IPS DF 6.9 (cell line): ENCODE measurements at regions not wholly inside any gene's neighbourhood (a gene's known extent, or its start where the extent isn't known, plus 50 kb on each side); places are given as distances from the start of the nearest gene placed in this dataset.

Experiments
- DNase-seq: peaks from one replicate; pipeline ENCODE4 v3.0.0-alpha.2; 2013; ENCODE audit warnings: low read depth, low spot score
- H3K27ac ChIP-seq: one replicate; pipeline ENCODE4 v1.5.1; 2013; ENCODE audit warnings: low read length, control low read depth
- H3K27me3 ChIP-seq: 2 replicates; pipeline ENCODE4 v1.6.1; 2013; ENCODE audit warnings: mild to moderate bottlenecking, low read length; ENCODE audit not compliant: control insufficient read depth, insufficient read depth
- H3K36me3 ChIP-seq: 2 replicates; pipeline ENCODE4 v1.6.1; 2013; ENCODE audit warnings: low read length; ENCODE audit not compliant: control insufficient read depth, insufficient read depth
- H3K4me1 ChIP-seq: 2 replicates; pipeline ENCODE4 v1.6.1; 2013; ENCODE audit warnings: low read length; ENCODE audit not compliant: control insufficient read depth, insufficient read depth
- H3K4me3 ChIP-seq: 2 replicates; pipeline ENCODE4 v1.5.1; 2013; ENCODE audit warnings: mild to moderate bottlenecking, low read length
- H3K9me3 ChIP-seq: 2 replicates; pipeline ENCODE4 v1.6.1; 2013; ENCODE audit warnings: low read length, inconsistent platforms; ENCODE audit not compliant: control insufficient read depth, insufficient read depth
- WGBS: extraction: QIAGEN DNeasy Blood & Tissue Kit; methylation state at CpG from one replicate; pipeline ENCODE4 v1.1.7; 2013; ENCODE audit warnings: mixed read lengths, missing lambda C conversion rate; ENCODE audit not compliant: insufficient read length, insufficient coverage; 5-methylcytosine and 5-hydroxymethylcytosine counted together

DNA sequence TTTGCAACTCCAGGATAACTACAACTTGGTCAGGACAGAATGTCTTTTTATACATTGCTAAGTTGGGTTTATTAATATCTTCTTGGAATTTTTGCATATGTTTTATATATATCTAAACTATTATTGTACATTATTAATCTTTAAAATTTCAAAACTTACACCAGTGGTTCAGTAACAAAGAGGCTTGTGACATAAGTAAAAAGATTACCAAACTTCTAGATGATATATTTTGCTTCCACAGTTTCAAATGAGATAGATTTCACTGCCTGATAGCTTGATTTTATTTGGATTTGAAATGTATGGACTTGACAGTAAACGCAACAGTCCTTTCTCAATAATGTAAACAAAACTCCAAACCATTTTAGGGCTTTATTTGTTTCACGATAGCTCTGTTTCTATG, 701.2 kb upstream of the IGFBP3 start:
- no peak overlapping the region for H3K4me3 ChIP-seq
- WGBS: no CpG with 5 or more reads among the region's 2 CpGs
- no peaks in the 10 kb centered on the region for H3K27me3 ChIP-seq
- H3K4me1 ChIP-seq: no peaks in the 10 kb centered on the region
- no peak overlapping the region for H3K27ac ChIP-seq
- DNase-seq: no peak
- no peaks in the 10 kb centered on the region for H3K36me3 ChIP-seq
- H3K9me3 ChIP-seq: no peaks in the 10 kb centered on the region

DNA sequence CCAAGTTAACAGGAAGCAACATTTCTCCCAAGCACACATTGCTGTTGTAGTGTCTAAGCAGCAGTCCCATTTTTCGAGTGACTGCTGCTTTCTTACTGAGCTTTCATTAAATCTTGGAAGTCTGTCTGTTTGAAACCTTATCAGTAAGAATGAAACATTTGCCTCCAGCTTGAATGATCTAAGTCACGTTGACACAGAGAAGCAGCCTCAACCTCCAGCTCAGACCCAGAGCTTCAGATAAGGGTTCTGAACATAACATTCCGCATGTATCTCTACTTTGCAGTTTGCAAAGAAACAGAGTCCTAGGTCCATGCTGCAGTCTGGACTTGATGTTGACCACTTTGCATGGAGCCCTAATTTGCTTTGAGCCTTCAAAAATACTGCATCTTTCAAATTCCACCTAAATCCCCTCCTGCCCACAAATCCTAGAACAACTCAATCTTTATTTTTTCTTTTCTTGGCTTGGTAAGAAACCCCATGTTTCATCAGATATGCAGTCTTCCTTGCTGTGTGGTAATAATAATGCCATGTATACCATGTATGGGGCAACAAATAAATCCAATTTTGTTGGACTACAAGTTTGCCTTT, 698.7 kb upstream of the IGFBP3 start:
- WGBS: no CpG with 5 or more reads among the region's 3 CpGs
- no peak for DNase-seq
- H3K9me3 ChIP-seq: no peaks in the 10 kb centered on the region
- H3K4me1 ChIP-seq: no peaks in the 10 kb centered on the region
- H3K36me3 ChIP-seq: no peaks in the 10 kb centered on the region
- H3K27ac ChIP-seq: no peak overlapping the region
- no peaks in the 10 kb centered on the region for H3K27me3 ChIP-seq
- no peak overlapping the region for H3K4me3 ChIP-seq

DNA sequence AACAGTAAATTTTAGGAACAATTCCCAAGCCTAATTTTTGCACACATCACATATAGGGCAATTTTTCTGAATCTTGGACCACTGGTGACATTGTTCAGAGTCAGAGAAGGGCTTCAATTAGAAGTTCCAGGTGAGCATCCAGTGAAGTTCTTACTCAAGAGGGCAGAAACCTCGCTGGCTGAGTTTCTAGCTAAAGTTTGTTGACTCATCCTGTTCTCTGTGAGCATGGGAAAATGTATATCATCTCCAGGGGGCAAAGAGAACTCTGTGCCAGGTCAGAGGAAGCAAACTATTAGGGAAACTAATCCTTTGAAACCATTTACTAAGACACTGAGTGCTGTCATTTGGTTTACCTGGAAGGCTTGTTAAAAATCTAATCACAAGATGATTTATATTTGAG, 695.6 kb upstream of the IGFBP3 start:
- no CpG with 5 or more reads among the region's 1 CpG for WGBS
- DNase-seq: no peak
- H3K9me3 ChIP-seq: no peaks in the 10 kb centered on the region

DNA sequence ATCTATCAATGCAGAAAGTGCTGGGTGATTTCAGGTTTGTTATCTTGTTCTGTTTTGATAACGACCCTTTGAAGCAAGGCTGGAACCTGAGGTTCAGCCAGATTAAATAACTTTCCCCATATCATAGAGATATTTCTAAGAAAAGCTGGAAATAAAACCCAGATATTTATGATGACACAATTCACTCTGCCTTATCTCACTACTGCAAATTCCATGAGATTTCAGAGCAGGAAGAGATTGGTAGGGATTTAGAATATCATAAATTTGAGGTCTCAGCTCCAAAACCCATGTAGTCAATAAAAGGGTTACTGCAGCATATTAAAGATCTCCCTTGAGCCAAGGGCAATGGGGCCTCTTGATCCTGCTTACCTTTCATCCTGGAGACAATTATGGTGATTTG, 692.5 kb upstream of the IGFBP3 start:
- no peaks in the 10 kb centered on the region for H3K27me3 ChIP-seq
- no peaks in the 10 kb centered on the region for H3K36me3 ChIP-seq
- H3K27ac ChIP-seq: no peak overlapping the region
- no peaks in the 10 kb centered on the region for H3K9me3 ChIP-seq
- WGBS: no CpG with 5 or more reads among the region's 1 CpG
- no peak overlapping the region for H3K4me3 ChIP-seq
- H3K4me1 ChIP-seq: no peaks in the 10 kb centered on the region
- no peak for DNase-seq

More for the DNA sequence above, 695.6 kb upstream of the IGFBP3 start:
- no peaks in the 10 kb centered on the region for H3K27me3 ChIP-seq
- H3K4me1 ChIP-seq: no peaks in the 10 kb centered on the region
- no peaks in the 10 kb centered on the region for H3K36me3 ChIP-seq
- H3K4me3 ChIP-seq: no peak overlapping the region
- H3K27ac ChIP-seq: no peak overlapping the region

DNA sequence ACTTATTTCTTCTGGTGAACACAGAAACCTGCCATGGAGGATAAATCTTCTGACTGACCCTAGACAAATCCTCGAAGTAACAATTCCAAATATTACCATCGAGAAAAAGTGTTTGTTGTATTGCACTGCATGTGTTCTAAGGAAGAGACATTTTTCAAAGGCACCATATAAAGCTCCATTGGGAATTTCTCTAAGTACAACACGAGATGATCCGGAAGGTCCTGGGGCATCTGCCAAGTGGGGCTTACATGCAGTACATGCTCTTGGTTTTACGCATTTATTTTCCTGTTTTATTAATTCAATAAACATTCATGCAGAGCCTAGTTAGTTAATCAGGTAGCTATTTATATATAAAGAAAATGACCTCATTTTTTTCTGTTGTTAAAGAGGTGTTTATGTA, 692.0 kb upstream of the IGFBP3 start:
- DNase-seq: no peak
- no peak overlapping the region for H3K27ac ChIP-seq
- H3K36me3 ChIP-seq: no peaks in the 10 kb centered on the region
- no peaks in the 10 kb centered on the region for H3K4me1 ChIP-seq
- no peaks in the 10 kb centered on the region for H3K9me3 ChIP-seq
- H3K4me3 ChIP-seq: no peak overlapping the region
- H3K27me3 ChIP-seq: no peaks in the 10 kb centered on the region
- WGBS: no CpG with 5 or more reads among the region's 5 CpGs

DNA sequence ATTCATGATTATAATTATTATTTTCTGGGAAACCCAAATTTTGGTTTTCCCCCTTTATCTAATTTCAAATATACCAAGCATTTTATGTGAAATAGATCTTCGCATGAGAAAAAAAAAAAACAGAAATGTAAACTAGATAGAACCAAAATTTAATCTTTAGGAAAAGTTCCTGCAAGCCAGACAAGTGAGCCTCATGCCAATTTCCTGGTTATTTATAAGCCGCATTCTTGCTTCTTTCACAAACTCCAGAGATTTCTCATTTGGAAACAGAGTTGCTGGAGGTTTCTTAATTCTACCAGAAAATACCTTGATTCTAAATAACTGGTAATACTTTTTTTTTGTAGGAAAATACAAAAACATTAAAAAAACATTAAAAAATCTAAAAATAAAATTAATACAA, 690.4 kb upstream of the IGFBP3 start:
- H3K27ac ChIP-seq: no peak overlapping the region
- DNase-seq: no peak
- WGBS: no CpG with 5 or more reads among the region's 2 CpGs
- no peaks in the 10 kb centered on the region for H3K9me3 ChIP-seq
- no peaks in the 10 kb centered on the region for H3K4me1 ChIP-seq
- no peak overlapping the region for H3K4me3 ChIP-seq
- H3K27me3 ChIP-seq: no peaks in the 10 kb centered on the region
- H3K36me3 ChIP-seq: no peaks in the 10 kb centered on the region

DNA sequence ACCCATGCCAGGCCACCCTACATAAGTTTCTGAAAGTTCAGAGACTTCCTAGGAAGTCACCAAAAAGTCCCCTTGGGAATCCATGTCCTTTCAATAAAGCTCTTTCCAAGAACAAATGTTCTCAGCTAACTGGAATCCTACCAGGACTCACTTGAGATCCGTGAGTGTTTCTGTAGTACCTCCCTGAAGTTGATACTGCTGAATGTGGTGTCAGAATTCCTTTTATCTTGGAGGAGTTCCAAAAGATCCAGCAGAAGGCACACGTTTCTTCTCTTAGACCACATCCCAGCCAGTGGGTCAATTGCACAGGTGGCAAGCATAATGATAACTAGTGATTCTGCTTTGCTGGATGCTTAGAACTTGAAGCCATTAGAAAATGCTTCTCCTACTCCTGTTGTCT, 689.7 kb upstream of the IGFBP3 start:
- H3K9me3 ChIP-seq: no peaks in the 10 kb centered on the region
- H3K4me1 ChIP-seq: no peaks in the 10 kb centered on the region
- no peaks in the 10 kb centered on the region for H3K36me3 ChIP-seq
- H3K27ac ChIP-seq: no peak overlapping the region
- H3K27me3 ChIP-seq: no peaks in the 10 kb centered on the region
- H3K4me3 ChIP-seq: no peak overlapping the region
- WGBS: no CpG with 5 or more reads among the region's 2 CpGs
- no peak for DNase-seq

DNA sequence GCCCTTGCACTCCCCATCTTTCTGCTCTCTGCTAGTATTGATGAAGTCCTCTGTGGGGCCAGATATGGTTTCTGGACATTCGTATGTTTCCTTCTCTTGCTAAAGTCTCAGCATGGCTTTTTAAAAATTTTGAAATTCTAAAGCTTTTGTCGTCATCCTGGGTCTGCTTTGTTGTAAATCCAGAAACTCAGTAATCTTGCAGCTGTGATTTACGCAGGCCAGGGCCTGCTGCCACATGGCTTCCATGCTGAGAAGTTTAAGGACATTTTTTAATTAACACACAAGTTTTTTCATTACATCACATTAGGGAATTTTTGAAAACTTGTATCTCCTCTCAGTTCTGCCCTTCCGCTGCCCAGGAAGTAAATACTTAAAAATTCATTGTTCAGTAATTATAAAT, 686.1 kb upstream of the IGFBP3 start:
- Histone ChIP-seq H3K36me3 (no peaks in the 10 kb centered on the region), H3K27ac (no peak overlapping the region), H3K4me3 (no peak overlapping the region), H3K27me3 (no peaks in the 10 kb centered on the region), H3K9me3 (no peaks in the 10 kb centered on the region), H3K4me1 (no peaks in the 10 kb centered on the region)
- no CpG with 5 or more reads among the region's 4 CpGs for WGBS
- no peak for DNase-seq

DNA sequence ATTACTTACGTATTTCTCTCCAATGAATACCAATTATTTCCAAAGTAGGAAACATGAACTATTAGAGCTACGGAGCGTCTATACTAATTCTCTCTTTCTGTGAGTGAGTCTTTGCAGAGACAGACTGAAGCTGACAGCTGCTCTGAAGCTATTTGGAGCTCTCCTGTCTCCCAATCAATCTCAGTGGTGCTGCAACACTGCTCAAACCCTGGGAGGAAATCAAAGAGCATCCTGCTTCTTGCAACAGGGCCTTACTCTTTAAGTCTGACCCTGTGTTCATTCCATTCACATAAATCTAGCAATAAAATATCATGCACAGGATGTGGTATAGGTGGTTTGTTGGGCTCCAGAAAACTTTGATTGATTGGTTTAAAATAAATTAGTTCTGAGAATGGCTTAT, 685.7 kb upstream of the IGFBP3 start:
- WGBS: no CpG with 5 or more reads among the region's 3 CpGs
- no peaks in the 10 kb centered on the region for H3K36me3 ChIP-seq
- no peak overlapping the region for H3K27ac ChIP-seq
- DNase-seq: no peak
- H3K4me3 ChIP-seq: no peak overlapping the region
- no peaks in the 10 kb centered on the region for H3K4me1 ChIP-seq
- H3K9me3 ChIP-seq: no peaks in the 10 kb centered on the region
- H3K27me3 ChIP-seq: no peaks in the 10 kb centered on the region

DNA sequence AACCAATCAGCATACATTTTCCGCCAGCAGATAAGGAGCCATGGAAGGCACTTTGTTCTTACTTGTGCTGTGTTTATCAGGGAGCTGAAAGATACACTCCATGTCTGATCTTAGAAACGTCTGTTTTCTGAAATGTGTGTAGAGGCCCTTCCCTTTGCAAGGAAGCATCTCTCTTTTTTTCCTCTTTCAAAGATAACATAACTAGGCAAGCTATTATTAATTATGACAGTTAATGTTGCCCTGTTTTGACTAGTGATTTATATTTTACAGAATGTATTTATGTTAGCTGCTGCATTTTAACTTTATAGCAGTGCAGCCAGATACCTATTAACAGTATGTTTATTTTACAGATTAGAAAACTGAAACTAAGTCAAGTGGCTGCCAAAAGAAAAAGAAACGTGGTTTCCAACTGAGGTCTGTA, 683.2 kb upstream of the IGFBP3 start:
- no peak overlapping the region for H3K4me3 ChIP-seq
- H3K27me3 ChIP-seq: no peaks in the 10 kb centered on the region
- no peak for DNase-seq
- H3K36me3 ChIP-seq: no peaks in the 10 kb centered on the region
- whole genome bisulfite sequencing: no CpG with 5 or more reads among the region's 3 CpGs
- no peak overlapping the region for H3K27ac ChIP-seq
- no peaks in the 10 kb centered on the region for H3K4me1 ChIP-seq
- H3K9me3 ChIP-seq: no peaks in the 10 kb centered on the region

DNA sequence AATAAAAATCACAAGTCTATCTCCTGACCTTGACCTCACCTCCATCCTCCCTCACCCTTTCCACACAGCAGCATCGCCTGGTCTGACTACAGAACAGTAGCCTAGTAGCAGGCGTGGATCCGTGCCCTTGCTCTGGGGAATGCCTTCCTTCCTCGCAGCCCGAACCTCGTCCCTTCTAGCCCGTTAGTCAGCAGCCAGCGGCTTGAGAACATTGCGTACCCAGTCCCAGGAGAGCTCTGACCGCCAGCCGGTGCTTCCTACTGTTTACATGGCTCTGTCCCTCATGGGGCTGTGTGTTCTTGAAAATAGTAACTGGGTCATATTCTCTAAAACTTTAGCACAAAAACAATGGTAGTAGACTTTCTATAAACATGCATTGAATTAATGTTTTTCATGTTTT, 682.7 kb upstream of the IGFBP3 start:
- Histone ChIP-seq H3K4me3 (no peak overlapping the region), H3K9me3 (no peaks in the 10 kb centered on the region), H3K27ac (no peak overlapping the region), H3K4me1 (no peaks in the 10 kb centered on the region), H3K36me3 (no peaks in the 10 kb centered on the region), H3K27me3 (no peaks in the 10 kb centered on the region)
- no CpG with 5 or more reads among the region's 11 CpGs for WGBS
- no peak for DNase-seq
